H1 (cell line): ENCODE measurements at regions not wholly inside any gene's neighbourhood (a gene's known extent, or its start where the extent isn't known, plus 50 kb on each side); places are given as distances from the start of the nearest gene placed in this dataset.

Experiments used
- CHD2 ChIP-seq: IDR thresholded peaks from 2 replicates; pipeline ENCODE4 v1.6.1; 2012; ENCODE audit warnings: low read length, improper control_type of control experiment
- CTBP2 ChIP-seq: IDR thresholded peaks from 2 replicates; pipeline ENCODE4 v1.7.0; 2011; ENCODE audit warnings: borderline replicate concordance, mild to moderate bottlenecking, moderate library complexity, mixed read lengths, low read length; ENCODE audit not compliant: insufficient read depth, insufficient read length
- KDM4A ChIP-seq: IDR thresholded peaks from one replicate; pipeline ENCODE4 v1.7.1; 2012; ENCODE audit warnings: low read depth, mild to moderate bottlenecking, moderate library complexity, low read length, inconsistent platforms; ENCODE audit not compliant: severe bottlenecking
- KDM5A ChIP-seq: fragments of 200-600 bp; IDR thresholded peaks from 2 replicates; pipeline ENCODE4 v1.7.1; 2012; ENCODE audit warnings: mild to moderate bottlenecking, low read length, inconsistent platforms, mixed read lengths
- NRF1 ChIP-seq: IDR thresholded peaks from 2 replicates; pipeline ENCODE4 v1.6.1; 2011; ENCODE audit warnings: mild to moderate bottlenecking, low read depth, low read length, improper control_type of control experiment
- PHF8 ChIP-seq: fragments of 200-600 bp; sonication (generic); conservative IDR thresholded peaks from 2 replicates; pipeline ENCODE4 v1.7.1; 2012; ENCODE audit warnings: low read depth, mild to moderate bottlenecking, inconsistent platforms, low read length, moderate library complexity
- SIN3A ChIP-seq, 2 experiments: IDR thresholded peaks in 1 of 2; conservative IDR thresholded peaks in 1 of 2; 2 replicates each; pipeline ENCODE4 v1.6.1; 2011 to 2012; ENCODE audit warnings: low read length in 2 of 2, improper control_type of control experiment in 1 of 2, low read depth in 1 of 2, mild to moderate bottlenecking in 1 of 2
- TCF12 ChIP-seq: IDR thresholded peaks from 2 replicates; pipeline ENCODE4 v1.6.1; 2011; ENCODE audit warnings: low read depth, mild to moderate bottlenecking, low read length
- TEAD4 ChIP-seq: IDR thresholded peaks from 2 replicates; pipeline ENCODE4 v1.6.1; 2012; ENCODE audit warnings: low read depth, low read length, inconsistent platforms, mixed read lengths
- TF ChIP-seq, protein P1 (sequence below): fragments of 300-600 bp; sonication (generic); IDR thresholded peaks from 2 replicates; pipeline ENCODE4 v1.7.1; 2012; ENCODE audit warnings: low read length, moderate library complexity, mild to moderate bottlenecking, inconsistent platforms; ENCODE audit not compliant: insufficient replicate concordance
- TF ChIP-seq, protein P2 (sequence below): IDR thresholded peaks from 2 replicates; pipeline ENCODE4 v1.6.1; 2012; ENCODE audit warnings: inconsistent platforms

DNA sequence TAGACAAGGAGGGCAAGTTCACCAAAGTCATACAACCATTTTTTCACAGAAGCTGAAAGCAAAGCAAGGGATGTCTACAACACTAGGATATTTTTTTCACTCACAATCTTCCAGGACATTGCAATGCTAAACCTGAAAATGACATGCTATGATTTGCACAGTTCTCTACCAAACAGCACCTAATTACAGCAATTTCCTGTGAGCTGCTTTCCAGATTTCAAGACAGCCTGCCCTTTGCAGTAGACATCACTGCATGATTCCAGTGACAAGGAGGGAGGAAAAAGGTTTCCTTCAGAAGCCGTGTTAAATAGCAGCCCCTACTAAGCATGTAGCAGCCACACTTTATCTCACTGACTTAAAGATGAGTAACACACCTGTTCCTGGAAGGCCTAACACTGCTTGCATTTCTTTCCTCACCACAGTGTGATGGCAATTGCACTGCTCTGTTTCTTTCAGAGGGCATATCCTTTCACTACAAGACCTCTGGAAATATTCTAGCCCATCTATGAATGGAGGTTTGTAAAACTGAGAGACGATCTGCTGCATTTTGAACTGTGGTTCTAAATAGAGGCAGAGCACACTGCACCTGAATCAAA lies 97.1 kb downstream of the DUSP10 start (continued):
- TF ChIP-seq, protein P1, sequence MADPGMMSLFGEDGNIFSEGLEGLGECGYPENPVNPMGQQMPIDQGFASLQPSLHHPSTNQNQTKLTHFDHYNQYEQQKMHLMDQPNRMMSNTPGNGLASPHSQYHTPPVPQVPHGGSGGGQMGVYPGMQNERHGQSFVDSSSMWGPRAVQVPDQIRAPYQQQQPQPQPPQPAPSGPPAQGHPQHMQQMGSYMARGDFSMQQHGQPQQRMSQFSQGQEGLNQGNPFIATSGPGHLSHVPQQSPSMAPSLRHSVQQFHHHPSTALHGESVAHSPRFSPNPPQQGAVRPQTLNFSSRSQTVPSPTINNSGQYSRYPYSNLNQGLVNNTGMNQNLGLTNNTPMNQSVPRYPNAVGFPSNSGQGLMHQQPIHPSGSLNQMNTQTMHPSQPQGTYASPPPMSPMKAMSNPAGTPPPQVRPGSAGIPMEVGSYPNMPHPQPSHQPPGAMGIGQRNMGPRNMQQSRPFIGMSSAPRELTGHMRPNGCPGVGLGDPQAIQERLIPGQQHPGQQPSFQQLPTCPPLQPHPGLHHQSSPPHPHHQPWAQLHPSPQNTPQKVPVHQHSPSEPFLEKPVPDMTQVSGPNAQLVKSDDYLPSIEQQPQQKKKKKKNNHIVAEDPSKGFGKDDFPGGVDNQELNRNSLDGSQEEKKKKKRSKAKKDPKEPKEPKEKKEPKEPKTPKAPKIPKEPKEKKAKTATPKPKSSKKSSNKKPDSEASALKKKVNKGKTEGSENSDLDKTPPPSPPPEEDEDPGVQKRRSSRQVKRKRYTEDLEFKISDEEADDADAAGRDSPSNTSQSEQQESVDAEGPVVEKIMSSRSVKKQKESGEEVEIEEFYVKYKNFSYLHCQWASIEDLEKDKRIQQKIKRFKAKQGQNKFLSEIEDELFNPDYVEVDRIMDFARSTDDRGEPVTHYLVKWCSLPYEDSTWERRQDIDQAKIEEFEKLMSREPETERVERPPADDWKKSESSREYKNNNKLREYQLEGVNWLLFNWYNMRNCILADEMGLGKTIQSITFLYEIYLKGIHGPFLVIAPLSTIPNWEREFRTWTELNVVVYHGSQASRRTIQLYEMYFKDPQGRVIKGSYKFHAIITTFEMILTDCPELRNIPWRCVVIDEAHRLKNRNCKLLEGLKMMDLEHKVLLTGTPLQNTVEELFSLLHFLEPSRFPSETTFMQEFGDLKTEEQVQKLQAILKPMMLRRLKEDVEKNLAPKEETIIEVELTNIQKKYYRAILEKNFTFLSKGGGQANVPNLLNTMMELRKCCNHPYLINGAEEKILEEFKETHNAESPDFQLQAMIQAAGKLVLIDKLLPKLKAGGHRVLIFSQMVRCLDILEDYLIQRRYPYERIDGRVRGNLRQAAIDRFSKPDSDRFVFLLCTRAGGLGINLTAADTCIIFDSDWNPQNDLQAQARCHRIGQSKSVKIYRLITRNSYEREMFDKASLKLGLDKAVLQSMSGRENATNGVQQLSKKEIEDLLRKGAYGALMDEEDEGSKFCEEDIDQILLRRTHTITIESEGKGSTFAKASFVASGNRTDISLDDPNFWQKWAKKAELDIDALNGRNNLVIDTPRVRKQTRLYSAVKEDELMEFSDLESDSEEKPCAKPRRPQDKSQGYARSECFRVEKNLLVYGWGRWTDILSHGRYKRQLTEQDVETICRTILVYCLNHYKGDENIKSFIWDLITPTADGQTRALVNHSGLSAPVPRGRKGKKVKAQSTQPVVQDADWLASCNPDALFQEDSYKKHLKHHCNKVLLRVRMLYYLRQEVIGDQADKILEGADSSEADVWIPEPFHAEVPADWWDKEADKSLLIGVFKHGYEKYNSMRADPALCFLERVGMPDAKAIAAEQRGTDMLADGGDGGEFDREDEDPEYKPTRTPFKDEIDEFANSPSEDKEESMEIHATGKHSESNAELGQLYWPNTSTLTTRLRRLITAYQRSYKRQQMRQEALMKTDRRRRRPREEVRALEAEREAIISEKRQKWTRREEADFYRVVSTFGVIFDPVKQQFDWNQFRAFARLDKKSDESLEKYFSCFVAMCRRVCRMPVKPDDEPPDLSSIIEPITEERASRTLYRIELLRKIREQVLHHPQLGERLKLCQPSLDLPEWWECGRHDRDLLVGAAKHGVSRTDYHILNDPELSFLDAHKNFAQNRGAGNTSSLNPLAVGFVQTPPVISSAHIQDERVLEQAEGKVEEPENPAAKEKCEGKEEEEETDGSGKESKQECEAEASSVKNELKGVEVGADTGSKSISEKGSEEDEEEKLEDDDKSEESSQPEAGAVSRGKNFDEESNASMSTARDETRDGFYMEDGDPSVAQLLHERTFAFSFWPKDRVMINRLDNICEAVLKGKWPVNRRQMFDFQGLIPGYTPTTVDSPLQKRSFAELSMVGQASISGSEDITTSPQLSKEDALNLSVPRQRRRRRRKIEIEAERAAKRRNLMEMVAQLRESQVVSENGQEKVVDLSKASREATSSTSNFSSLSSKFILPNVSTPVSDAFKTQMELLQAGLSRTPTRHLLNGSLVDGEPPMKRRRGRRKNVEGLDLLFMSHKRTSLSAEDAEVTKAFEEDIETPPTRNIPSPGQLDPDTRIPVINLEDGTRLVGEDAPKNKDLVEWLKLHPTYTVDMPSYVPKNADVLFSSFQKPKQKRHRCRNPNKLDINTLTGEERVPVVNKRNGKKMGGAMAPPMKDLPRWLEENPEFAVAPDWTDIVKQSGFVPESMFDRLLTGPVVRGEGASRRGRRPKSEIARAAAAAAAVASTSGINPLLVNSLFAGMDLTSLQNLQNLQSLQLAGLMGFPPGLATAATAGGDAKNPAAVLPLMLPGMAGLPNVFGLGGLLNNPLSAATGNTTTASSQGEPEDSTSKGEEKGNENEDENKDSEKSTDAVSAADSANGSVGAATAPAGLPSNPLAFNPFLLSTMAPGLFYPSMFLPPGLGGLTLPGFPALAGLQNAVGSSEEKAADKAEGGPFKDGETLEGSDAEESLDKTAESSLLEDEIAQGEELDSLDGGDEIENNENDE, result no peak
- TF ChIP-seq, protein P2, sequence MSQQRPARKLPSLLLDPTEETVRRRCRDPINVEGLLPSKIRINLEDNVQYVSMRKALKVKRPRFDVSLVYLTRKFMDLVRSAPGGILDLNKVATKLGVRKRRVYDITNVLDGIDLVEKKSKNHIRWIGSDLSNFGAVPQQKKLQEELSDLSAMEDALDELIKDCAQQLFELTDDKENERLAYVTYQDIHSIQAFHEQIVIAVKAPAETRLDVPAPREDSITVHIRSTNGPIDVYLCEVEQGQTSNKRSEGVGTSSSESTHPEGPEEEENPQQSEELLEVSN, result no peak
- no peak for TF ChIP-seq SIN3A (conservative IDR thresholded peaks at IDR 0.05 in 1 of 2, IDR thresholded peaks at IDR 0.05 in 1 of 2; ENCODE audit: low read depth in 1 of 2, low read length in 2 of 2)
- TF ChIP-seq KDM4A, result no peak
- TF ChIP-seq NRF1, result no peak
- TF ChIP-seq PHF8, result no peak
- TF ChIP-seq CTBP2, result no peak
- TF ChIP-seq TCF12, result no peak
- TF ChIP-seq KDM5A, result no peak
- TF ChIP-seq CHD2, result no peak
- no peak for TF ChIP-seq TEAD4
